Stimulated activated CD4-positive, alpha-beta T cell treated with anti-CD3 and anti-CD28 coated beads, Interleukin-1b, Interleukin-23, amount 100 ng/mL, for 48 hours (primary cell): ENCODE measurements at regions not wholly inside any gene's neighbourhood (a gene's known extent, or its start where the extent isn't known, plus 50 kb on each side); places are given as distances from the start of the nearest gene placed in this dataset.
"Not testable (repeated sequence)": the region's sequence is repeated elsewhere in the genome, so short reads cannot be mapped to it uniquely, and the experiment has no call there.

ENCODE experiments used
- DNase-seq: peaks from one replicate; pipeline ENCODE4 v3.0.0-alpha.2; 2020

DNA sequence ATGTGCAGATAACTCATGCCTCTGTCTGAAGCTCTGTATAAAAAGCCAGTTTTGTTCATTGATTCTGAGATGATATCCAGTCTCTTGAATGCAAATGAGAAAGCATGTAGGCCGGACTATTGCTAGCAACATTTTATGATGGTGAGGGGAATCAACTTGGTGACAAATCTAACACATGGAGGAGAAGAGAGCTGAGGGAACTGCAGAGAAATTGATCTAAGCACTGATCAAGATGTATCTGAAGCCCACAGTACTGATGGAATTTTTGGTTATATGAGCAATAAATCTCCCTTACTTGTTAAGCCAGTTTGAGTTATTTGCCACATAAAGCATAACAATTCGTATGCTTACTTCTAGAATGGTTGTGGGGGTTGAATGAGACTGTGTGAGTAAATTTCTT, 295.6 kb upstream of the DDHD1 start:
- no peak for DNase-seq

DNA sequence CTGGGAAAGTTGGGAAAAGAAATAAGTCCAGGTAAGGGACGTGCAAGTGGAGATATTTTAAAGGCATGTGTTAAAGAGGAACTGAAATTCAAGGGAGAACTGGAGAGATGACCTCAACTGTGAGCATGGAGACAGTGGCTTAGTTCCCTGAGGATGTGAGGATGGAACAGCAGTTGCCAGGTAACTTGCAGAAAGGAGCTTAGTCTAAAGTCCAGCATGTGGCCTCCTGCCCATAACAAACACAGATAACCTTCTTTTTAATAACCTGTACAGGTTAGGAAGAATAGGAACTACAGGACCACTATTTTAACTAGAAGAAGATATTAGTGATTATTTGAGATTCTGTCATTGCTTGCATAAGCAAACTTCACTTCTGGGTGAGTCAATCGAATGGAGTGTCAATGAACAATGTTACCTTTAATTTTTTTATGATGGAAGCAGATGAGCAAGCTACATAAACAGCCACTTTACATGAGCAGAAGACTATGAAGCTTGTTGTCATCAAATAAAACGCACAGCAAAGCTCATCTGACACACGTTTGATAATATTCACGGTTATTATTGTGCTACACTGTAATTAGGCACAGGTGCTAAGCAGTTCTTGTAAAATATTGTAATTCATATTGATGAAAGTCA, 291.7 kb upstream of the DDHD1 start:
- DNase-seq = no peak

DNA sequence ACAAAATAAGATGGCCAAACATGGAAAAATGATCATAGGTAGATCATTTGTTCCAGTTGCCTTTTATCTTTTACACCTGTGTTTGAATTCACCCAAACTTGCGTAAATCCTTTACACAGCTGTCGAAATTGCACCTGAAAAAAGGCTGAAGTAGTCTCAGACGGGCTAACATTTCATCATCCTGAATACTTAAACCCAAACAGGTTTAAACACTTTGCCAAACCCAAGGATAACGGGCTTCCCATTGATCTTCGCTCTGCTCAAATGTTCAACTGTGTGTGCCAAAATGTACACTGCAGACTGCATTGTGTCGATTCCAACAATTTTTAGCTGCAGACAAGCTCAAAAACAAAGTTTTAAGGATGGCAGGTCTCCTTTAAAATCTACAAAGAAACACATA, 288.7 kb upstream of the DDHD1 start:
- no peak for DNase-seq

DNA sequence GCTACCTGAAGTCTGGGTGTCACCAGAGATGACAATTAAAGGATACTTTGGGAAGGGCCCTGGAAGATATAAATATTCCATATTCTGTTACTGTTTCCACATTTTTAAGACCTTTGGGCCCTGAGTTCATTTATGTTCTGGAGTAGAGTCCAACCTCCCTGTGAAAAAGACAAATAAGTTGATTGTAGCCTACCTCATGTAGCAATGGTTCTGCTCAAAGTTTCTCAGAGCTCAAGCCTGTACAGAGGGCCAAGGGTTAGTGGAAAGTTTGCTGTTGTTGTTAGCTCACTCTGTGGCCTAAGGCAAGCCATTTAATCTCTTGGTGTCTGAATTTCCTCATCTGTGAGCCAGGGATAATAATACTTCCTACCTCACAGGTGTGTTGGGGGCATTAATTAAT, 284.7 kb upstream of the DDHD1 start:
- DNase-seq = no peak

DNA sequence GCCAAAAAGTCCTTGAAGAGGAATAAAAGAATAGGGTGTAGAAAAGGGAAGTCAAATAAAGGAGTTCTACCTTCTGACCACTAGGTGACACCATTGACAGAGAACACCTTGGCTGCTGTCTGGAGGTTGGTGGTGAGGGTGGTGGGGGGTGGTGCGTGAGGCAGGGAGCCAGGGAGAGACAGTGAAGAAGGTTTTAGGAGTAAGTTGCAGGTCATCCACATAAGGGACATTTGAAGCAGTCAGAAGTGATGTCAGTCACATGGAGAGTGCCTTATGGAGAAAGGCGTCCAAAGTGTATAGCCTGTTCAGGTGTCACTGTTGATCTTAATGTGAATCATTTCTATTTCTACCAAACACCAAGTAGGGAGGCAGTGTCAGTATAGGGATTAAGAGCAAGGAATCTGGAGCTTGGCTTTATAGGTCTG, 279.3 kb upstream of the DDHD1 start:
- peak; percentile 2 for DNase-seq

DNA sequence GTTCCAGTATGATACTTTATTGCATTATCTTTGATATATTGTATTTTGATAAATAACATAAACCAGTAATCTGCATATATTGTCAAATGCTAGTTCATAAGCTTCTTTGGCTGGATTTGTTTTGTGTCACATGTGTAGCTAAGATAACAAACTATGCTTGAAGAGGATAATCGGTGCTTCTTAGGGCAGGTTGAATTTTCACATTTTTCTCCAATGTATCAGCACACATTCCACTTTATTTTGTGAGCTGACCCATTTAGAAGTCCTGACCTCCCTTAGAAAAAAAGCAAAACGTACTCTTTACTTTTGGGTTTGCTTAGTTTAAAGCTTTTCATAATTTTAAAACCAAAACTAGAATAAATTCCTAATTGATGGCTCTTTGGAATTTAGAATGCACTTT, 277.7 kb upstream of the DDHD1 start:
- DNase-seq = no peak

DNA sequence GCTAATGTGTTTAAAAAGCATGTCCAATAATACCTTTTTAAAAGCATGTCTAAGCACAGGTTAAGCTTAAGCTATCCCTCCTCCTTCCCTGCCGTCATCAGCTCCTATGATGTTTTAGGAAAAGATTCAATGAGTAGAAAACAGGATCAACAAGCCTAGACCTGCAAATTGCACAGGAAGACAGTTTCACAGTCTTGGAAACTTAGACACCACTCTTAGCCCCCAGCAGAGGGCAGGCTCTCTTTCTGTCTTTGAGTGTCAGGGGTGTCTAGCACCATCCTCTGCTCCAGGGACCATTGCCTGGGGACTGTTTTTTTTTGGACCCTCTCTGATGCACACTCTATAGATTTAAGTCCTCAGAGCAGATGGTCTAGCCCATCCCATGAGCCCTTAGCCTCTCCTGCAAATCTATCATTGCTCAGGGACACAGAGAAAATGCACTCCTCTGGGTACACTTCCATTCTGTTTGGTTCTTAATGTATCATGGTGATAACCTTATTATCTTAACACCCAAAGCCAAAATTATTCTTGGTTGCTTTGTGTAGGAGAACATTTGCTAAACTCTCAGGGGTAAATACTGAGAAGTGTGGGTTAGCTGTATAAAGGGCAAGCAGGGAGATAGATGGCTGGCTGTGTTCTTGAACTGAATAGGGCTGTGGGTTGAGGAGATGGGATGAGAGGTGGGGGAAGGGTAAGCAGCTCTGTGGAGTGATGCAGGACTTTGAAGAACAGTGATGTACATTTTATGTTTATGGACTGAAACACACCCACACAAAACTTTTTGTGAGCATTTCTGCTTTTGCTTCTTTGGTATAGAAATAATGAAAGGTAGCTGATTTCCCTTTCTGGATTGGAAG, 259.9 kb upstream of the DDHD1 start:
- DNase-seq = no peak

DNA sequence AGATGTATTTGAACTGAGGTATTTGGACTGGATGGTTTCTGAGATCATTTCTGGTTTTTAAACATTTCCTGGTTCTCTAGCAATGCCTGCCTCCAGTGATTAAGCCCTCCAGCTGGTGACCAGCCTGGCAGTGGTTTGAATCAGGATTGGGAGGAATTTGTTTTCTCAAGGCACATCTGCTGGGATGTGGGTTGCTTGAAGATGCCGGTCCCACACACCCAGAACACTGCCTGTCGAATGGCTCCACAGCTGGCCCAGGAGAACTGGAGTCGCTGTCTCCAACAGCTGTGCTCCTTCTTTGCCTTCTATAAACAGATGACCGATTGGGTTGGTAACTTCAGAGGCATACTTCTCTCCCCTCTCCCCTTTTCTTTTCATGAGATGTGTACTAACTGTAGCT, 258.0 kb upstream of the DDHD1 start:
- DNase-seq = no peak

DNA sequence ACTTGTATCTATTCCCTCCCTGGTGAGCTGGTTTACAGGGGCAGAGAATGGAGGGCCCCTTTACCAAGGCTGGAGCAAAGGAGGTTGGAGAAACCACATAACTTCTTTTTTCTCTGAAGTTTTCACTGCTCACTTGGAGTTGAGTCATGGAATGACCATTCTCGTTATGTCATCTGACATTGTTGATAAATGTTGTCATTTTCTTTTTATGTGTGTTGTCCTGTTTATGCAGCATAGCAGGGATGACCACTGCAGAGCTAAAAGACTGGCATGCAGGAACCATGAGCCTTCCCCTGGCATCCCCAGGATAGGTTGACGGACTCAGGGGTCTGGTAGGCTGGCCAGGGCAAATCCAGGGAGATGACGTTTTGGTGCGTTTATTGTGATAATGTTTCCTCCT, 256.8 kb upstream of the DDHD1 start:
- DNase-seq = no peak

DNA sequence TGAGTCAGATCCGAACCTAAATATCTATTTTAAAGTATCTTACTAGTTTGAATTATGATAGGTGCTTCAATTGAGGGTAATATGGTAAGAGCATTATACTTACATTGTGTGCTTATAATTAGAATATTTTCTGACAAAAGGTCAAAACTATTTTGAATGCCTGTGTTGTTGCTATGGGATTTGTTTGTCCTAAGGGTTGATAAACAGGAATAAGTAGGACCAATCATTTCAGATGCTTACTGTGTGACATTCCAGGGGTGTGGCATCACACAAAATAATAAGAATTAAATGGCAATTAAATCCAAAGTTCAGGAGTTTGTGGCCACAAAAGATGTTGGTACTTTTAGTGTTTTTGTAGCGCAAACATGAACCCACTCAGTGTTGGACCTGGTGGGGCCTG, 256.2 kb upstream of the DDHD1 start:
- no peak for DNase-seq

DNA sequence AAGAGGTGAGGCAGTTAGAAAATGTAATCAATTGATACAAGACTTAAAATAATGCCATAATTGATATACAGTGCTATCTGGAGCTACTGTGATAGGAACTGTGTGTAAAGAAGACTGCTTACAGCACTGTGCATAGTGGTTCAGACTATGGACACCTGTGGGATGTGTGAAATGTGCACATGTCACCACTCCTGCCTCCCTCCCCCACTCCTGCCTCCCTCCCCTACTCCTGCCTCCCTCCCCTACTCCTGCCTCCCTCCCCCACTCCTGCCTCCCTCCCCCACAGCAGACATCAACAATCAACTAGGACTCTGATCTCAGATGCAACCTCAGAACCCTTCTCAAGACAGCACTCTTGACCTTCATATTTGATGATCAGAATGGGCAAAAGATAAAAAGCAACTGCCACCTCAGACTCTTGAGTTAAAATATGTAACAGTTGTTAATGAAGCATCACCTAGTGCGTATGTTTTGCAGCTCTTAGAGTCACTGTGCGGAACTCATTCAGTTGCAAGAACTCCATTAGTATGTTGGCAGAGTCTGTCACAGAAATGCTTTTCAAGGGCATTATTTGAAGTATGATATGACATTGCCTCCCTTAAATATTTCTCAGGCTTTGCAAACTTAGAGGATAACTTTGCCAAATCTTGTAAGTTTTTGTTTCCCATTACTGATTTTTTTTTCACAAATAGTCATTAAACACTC, 255.2 kb upstream of the DDHD1 start:
- DNase-seq = no peak

DNA sequence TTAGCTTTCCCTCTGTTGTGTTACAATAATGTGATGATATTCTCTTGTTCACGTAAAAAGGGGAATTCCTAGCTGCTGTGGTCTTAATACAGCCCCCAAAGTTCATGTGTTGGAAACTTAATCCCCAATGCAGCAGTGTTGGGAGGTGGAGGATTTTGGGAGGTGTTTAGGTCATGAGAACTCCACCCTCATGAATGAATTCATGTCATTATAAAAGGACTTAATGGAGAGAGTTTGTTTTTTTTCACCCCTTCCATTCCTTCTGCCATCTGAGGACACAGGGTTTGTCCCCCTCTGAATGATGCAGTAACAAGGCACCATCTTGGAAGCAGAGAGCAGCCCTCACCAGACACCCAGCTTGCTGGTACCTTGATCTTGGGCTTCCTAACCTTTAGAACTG, 253.4 kb upstream of the DDHD1 start:
- no peak for DNase-seq

DNA sequence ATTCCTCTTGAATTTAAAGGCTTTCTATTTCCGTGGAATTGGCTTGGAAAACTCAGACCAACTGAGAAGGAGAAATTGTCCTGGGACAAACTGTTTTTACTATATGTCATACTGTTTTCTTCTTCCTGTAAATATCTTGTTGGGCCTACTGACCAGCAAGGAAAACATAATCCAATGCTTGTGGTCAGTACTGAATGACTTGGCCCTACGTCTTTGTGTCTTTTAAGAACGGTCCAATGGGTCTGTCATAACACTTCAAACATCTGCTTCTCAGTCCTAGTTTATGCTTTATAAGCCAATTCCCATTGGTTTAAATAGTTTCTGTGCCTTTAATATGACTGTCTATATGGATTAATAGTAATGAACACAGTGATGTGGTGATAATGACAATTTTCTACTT, 248.5 kb upstream of the DDHD1 start:
- DNase-seq = no peak

DNA sequence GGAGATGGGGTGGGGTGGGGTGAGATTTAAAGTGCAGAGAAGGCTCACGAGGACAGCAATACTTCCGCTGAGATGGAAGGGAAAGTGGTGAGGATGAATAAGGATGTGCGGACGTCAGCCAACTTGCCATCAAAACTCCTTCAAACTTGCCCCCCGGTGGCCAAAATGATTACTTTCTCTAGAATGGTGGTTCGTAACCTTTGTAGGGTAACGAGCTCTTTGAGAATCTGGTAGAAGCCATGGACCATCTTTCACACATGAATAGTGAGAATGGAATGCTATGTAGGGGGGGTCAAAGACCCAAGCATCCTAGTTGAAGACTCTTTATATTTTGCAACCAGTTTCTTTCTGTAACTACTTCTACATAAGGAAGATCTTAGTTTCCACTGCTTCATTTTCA, 245.9 kb upstream of the DDHD1 start:
- DNase-seq = no peak

DNA sequence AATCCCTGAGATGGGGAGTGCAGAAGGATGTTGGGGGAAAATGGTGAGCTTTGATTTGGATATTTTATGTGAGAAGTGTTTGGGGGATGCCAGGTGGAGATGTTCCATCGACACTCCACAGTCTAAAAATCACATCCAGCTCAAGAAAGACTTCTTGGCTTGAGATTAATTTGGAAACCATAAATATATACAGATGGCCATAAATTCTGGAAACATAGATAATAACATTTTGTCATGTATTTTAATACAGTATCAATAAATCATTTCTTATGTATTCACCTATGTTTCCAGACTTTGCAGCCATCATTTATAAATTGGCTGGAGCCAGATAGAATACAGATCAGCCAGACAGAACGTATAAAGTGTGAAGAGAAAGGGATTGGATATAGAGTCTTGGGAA, 245.5 kb upstream of the DDHD1 start:
- DNase-seq = no peak

DNA sequence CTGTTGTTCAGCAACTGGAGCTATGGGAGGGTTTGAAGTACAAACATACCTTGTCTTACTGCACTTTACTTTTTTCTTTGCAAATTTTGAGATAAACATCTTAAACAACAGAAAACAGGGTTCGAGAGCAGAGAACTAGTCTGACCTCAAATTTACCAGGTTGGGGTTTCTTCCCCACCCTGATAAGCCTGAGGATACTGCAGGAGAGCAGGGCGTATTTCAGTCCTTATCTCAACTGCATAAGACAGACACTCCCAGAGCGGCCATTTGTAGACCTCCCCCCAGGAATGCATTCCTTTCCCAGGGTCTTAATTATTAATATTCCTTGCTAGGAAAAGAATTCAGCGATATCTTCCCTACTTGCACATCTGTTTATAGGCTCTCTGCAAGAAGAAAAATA, 242.1 kb upstream of the DDHD1 start:
- not testable (repeated sequence) for DNase-seq

DNA sequence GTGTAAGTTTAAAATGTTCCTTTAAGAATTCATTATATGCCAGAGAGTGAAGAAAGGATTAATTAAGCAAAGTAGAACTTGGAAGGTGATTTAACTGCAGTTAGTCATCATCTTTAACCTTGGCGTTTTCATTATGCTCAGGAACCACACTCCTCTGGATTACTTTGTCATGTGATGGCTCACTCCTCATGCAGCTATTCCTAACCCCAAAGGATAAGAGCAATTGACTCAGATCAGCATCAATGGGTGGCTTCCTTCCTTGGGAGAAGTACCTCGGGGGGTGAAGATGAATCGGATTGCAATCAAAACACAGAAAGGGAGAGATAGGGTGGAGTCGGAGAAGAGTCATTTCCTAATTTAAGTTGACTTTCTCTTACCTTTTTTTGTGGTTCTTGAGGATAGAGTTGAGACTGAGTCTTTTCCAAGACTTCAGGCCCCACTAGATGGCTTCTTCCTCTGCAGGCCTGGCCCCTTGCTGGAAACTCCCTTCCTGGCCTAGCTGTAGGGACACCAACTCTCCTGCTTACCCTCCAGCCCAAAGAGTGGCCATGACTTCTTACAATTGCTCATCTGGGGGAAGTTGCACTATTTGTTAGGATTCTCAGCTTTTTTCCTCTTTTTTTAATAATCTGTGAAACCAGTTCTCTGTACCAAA, 238.6 kb upstream of the DDHD1 start:
- DNase-seq = no peak

DNA sequence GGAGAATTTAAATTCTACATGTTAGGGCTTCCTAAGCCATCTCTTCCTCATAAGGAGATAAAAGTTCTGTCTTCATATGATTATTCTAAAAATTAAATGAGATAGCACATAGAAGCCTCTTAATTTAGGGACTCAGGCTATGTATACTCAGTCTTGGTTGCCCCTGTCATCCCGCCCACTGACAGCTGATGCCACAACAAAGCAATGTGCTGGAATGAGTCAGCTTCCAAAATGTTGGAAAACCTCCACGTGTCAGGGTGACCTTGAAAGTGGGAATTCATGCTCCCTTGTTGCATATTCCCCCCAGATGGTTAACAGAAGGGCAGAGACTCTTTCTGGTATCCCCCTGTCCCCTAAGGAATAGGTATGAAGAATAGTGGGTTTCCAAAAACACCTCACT, 238.0 kb upstream of the DDHD1 start:
- DNase-seq = no peak

DNA sequence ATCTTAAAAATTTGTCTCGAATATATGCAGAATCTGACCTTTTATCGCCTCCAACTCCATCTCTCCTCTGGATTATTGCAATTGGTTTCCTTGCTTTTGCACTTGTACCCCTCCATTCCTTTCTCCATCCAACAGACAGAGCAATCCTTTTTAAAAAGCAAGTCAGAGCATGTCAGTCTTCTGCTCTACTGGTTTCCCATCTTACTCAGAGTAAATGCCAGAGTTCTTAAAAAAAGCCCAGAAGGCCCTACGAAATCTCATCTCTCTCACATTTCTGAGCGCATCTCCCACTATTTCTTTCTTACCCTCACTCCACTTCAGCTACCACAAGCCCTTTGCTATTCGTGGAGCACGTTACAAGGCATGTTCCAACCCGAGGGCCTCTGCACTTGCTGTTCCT, 236.9 kb upstream of the DDHD1 start:
- no peak for DNase-seq

DNA sequence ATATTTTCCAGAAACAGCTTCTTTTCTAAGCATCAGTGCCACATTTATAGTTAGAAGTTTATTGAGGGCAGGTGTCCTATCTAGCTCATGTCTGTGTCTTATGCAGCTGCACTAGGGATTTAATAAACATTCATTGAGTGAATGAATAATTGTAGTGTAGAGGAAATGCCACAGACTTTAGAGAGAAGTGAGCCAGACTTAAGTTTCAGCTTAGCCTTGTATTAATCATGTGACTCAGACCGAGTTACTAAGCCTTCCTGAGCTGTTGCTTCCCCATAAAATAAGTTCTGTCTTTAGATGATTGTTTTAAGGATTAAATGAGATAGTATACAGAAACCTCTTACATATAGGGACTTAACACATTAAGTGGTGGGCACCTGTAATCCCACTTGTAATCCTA, 236.1 kb upstream of the DDHD1 start:
- no peak for DNase-seq

DNA sequence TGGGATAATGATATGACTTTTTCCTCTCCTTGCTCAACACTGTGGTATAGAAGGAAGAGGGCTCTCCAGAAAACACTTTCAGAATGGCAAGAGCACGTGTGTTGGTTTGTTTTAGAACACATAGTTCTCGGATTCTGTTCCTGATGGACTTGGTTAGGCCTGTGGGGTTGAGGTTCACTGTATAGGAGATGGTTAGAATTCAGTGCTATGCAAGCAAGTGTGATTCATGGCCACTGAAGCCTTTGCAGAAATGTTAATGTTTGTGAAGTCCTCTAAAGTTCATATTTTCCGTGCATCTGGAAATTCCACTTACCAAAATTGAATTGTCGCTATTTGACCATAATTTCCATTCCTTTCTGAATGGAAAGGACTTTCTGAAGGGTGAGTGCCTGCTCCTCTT, 233.2 kb upstream of the DDHD1 start:
- no peak for DNase-seq

DNA sequence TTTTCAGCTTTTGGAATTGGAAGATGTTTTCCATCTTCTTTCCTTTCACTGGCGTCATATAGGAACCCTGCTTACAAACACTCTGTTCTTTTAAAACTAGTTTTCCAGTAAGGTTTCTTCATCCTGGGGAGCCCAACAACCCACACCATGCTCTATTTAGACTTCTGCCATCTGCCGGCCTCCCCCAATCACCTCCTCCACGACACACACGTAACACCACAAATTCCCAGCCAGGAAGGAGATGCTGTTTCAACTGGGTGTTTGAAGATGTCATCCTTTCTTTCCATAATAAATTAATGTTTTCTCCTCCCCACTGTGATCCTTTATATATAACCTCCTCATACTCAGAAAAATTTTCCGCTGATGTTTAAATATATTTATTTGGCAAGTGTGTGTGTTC, 231.4 kb upstream of the DDHD1 start:
- no peak for DNase-seq

DNA sequence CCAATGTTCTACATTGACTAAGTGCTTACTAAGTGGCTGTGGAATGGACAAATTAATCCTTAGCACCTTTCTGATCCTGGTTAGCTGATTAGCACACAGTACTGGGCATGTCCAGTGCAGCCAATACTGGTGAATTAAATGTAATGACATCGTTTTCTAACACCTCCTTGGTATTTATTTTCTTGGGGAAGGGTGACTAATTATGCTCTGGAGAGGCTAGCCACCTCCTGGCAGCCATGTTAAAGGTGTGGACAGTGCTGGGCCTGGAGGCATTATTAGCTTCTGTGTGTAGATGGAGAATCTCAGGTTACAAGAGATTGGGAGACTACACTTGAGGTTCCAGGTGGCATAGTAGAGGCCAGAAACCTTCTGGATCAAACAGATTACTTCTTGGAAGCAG, 230.9 kb upstream of the DDHD1 start:
- DNase-seq = no peak

DNA sequence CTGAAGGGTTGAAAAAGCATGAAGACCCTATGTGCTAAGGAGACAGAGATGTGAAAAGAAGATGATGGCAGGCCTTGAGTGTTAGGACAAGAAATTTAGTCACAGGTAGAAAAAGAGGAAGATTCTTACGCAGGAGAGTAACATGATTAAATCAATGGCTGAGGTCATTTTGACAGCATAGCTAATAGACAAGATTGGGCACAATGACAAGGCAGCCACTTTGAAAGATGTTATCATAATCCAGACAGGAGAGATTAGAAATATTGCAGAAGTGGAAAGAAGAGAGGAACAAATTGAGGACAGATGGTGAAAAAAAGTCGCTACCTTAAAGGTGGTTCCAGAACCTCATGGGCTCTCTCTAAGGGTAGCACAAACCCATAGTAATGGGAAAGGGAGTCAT, 228.8 kb upstream of the DDHD1 start:
- DNase-seq = no peak
